RPMI7951 (cell line): ENCODE measurements at regions not wholly inside any gene's neighbourhood (a gene's known extent, or its start where the extent isn't known, plus 50 kb on each side); places are given as distances from the start of the nearest gene placed in this dataset.
"Not testable (repeated sequence)": the region's sequence is repeated elsewhere in the genome, so short reads cannot be mapped to it uniquely, and the experiment has no call there.

Experiments used
- DNase-seq: peaks from one replicate; pipeline ENCODE4 v3.0.0-alpha.2; 2012; ENCODE audit warnings: low read depth

- peak; percentile 96 for DNase-seq
Observed at GRCh38 chr6:47180633-47181032, 129.1 kb downstream of the TNFRSF21 start.

DNA sequence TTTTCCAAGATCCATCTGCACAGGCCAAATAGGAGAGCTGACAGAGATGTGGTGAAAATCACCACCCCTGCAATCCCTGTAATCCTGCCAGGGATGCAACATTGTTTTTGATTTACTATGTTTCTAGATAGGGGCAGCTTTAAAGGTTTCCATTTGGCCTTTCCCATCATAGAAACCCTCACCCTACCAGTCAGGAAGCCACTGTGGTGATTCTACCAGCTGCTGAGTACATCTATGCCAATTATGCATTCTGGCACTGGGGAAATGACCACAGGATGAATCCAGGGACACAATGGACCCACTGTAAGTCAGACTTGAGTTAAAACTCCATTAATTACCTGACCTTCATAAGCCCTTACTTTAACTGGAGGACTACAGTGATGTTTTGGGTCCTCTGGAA lies 130.4 kb downstream of the TNFRSF21 start:
- DNase-seq, result peak; percentile 88

DNA sequence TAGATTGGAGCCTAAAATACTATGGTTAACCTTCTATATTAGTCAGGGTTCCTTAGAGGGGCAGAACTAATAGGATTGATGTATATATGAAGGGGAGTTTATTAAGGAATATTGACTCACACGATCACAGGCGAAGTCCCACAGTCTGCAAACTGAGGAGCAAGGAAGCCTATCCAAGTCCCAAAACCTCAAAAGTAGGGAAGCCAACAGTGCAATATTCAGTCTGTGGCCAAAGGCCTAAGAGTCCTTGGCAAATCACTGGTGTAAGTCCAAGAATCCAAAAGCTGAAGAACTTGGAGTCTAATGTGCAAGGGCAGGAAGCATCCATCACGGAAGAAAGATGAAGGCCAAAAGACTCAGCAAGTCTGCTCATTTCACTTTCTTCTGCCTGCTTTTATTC lies 133.5 kb upstream of the ADGRF1 start:
- DNase-seq, result no peak

DNA sequence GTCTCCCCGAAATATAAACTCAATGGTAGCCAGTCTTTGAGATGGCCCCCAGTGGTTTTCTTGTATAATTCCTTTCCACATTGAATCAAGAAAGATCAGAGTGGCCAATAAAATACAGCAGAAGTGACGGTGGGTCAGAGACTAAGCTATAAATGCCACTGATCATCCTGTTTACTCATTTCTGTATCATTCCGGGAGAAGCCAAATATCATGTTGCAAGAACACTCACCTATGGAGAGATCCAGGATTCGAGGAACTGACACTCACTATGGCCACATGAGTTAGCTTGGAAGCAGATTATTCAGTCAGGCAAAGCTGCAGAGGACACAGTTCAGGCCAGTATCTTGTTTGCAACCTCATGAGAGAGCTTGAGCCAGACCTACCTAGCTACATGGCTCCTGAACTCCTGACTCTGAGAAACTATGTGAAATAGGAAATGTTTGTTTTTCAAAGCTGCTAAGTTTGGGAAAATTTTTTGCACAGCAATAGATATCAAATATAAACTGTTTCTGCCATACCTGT lies 132.4 kb upstream of the ADGRF1 start:
- DNase-seq, result no peak

GRCh38 chr6:47174063-47174462 lies 131.9 kb upstream of the ADGRF1 start:
- not testable (repeated sequence) for DNase-seq

DNA sequence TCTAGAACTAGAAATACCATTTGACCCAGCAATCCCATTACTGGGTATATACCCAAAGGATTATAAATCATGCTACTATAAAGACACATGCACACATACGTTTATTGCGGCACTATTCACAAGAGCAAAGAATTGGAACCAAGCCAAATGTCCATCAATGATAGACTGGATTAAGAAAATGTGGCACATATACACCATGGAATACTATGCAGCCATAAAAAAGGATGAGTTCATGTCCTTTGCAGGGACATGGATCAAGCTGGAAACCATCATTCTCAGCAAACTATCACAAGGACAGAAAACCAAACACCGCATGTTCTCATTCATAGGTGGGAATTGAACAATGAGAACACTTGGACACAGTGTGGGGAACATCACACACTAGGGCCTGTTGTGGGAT lies 131.0 kb upstream of the ADGRF1 start:
- DNase-seq, result not testable (repeated sequence)

GRCh38 chr6:47170617-47170947 lies 128.4 kb upstream of the ADGRF1 start:
- DNase-seq, result no peak

DNA sequence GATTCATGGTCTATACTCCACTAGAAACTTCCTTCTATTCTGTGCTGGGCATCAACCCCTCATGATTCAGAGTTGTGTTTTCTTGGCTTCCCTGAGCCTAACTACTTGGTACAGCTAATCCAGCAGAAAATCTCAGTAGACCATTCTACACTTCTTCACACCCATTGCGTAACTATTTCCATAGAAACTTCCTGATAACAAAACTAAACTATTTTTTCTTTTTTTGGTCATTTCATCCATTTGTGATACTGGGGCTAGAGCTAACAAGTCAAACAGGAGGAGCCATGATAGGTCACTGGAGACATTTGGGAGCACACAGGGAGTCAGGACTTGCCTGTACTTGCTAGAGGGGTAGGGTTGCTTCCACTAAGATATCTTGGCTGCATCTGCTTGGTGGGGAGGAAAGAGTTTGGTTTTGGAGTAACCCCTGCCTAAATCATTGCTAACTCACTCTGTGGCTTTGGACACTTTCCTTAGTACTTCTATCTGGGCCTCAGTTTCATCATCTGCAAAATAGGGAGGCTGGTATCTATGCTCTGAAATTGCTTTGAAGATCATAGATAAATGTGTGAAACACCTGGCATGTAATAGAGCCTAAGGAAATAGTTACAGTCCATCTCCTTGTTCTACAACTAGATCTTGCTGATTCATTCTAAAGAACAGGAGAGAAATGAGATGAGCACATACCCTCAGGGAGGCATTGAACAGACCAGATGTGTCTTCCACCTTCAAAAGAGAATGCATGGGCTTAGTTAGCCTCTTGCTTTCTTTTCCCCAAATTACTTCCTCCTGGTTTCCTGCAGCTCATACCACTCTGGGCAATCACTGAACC lies 127.9 kb upstream of the ADGRF1 start:
- DNase-seq, result peak; percentile 99

GRCh38 chr6:47168180-47168579 lies 126.0 kb upstream of the ADGRF1 start:
- DNase-seq, result peak; percentile 99

DNA sequence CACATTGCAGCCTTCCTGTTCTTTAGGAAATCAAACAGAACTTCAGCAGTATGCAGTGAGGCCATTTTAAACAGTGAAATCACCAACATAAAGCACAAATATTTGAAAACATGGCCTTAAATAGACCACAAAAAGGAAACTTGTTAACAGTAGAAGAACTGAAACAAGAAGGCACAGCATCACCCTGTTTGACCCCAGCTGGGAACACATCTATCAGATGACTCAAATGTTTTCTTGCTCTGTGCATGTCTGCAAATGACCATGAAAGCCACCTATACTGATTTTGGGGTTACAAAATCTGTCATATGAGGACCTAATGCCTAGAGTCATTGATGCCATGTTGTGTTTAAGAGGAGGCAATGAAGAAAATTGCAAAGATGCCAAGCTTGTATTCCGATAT lies 123.8 kb upstream of the ADGRF1 start:
- peak; percentile 70 for DNase-seq

- no peak for DNase-seq
Observed at GRCh38 chr6:47164877-47165276, 122.7 kb upstream of the ADGRF1 start.

DNA sequence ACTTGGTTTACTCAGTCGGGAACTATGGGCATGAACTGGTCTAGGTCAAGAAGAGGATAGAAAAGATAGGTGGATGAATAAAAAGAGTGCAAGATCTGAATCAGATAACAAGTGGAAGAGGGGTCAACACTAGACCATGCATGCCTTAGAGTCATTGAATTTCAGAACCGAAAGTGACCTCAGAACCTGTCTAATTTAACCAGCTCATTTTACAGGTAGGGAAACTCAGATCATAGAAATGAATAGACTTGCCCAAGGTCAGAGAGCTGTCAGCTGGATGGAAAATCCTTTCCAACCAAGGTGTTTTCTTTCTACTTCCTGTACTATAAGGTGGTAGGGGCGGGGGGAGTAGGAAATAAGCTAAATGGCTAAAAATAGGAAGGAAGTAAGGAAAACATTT lies 121.4 kb upstream of the ADGRF1 start:
- DNase-seq, result no peak

DNA sequence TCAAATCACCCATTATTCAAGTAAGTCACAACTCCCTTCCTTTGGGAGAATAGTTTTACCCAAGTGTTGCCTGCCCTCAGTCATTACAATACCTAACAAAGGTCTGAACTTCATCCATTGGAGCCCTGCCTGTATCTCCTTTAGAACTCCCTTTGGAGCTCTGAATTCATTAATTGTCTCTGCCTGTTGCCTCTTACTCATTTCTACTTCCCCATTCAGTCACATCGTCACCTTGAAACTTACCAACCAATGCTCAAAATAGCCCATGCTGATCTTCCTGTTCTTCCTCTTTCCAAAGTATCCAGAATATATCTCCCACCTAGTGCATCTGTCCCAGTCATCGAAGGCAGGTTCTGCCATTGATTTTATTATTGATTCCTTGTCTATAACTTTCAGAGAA lies 120.7 kb upstream of the ADGRF1 start:
- DNase-seq, result no peak

- DNase-seq, result no peak
Observed at GRCh38 chr6:47162231-47162630, 120.1 kb upstream of the ADGRF1 start.

- peak; percentile 81 for DNase-seq
Observed at GRCh38 chr6:47161176-47161687, 119.1 kb upstream of the ADGRF1 start.

- DNase-seq, result no peak
Observed at GRCh38 chr6:47160702-47161101, 118.6 kb upstream of the ADGRF1 start.

- DNase-seq, result no peak
Observed at GRCh38 chr6:47159763-47160162, 117.6 kb upstream of the ADGRF1 start.

DNA sequence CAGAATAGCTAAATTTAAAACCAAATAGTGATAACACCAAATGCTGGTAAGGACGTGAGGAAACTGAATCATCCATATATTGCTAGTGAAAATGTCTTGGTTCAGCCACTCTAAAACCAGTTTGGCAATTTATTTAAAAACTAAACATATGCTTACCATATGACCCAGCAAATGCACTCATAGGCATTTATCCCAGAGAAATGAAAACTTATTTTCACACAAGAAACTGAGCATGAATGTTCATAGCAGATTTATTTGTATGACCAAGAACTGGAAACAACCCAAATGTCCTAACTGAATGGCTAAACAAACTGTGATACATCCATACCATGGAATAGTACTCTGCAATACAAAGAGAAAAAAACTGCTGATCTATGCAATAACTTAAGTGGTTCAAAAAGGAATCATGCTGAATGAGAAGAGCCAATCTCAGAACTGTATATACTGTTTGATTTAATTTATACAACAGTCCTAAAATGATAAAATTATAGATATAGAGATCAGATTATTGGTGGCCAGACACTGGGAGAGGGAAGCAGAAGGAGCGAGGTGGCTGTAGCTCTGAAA lies 115.6 kb upstream of the ADGRF1 start:
- no peak for DNase-seq

- no peak for DNase-seq
Observed at GRCh38 chr6:47157063-47157462, 114.9 kb upstream of the ADGRF1 start.

GRCh38 chr6:47156196-47156595 lies 114.1 kb upstream of the ADGRF1 start:
- no peak for DNase-seq

GRCh38 chr6:47153404-47153755 lies 111.2 kb upstream of the ADGRF1 start:
- DNase-seq, result no peak

DNA sequence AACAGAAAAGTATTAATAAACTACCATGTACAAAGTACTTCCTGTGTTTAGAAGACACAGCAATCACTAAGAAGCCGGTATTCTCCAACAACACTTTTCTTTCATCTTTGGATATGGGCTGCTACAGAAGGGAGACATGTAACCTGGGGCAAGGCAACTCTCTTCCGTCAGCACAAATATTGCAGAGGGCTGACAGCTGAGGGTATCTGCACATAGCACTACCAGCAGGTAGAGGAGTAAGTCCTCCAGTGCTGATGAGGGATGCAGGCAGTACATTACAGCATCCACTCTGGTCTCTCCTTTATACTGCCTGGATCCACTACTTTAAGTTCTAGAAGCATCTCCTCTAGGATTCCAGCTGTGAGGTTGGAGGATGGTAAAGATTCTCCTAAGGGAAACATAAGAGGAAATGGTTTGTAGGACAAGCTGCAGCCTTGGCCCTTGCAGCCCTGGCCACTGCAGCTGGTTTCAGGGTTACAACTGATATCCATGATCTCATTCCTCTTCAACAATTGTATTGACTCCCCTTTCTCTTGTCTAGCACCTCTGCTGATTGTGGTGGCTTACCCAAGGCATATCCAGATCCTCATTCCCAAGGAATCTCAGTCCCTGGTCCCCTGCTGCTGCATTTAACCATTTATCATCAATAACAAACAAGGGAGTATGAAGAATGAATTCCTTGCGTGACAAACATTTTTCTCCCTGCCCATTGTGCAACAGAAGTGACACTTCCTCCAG lies 110.7 kb upstream of the ADGRF1 start:
- peak; percentile 56 for DNase-seq
